22Rv1 (cell line): ENCODE measurements at regions not wholly inside any gene's neighbourhood (a gene's known extent, or its start where the extent isn't known, plus 50 kb on each side); places are given as distances from the start of the nearest gene placed in this dataset.

Experiments
- H3K27ac ChIP-seq: fragments of 450-650 bp; 2 replicates; pipeline ENCODE4 v1.5.1; 2017
- ZFX ChIP-seq: fragments of 450-650 bp; IDR thresholded peaks from 2 replicates; pipeline ENCODE4 v1.6.1; 2017; ENCODE audit warnings: antibody characterized with exemption, borderline replicate concordance
- TF ChIP-seq, protein P1 (sequence below): fragments of 450-650 bp; IDR thresholded peaks from 2 replicates; pipeline ENCODE4 v1.5.1; 2017; ENCODE audit warnings: mild to moderate bottlenecking

DNA sequence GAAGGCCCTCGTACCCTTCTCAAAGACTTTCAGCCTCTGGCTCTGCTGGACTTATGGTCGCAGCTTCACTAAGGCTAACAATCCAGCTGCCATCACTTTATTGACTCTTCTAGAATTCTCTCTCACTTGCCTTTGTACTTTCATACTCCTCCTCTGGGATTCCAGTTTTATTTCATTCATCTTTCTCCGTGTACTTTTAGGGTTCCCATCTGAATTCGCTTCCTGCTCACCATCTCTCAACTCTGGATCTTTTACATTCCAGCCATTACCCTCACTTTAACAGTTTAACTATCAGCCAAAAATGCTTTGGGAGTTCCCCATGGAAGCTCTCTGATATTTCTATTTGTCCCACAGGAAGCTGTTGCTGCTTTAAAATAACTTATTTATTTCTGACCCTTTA lies 149.3 kb upstream of the KL start:
- H3K27ac ChIP-seq, result no peak overlapping the region
- no peak for TF ChIP-seq ZFX
- TF ChIP-seq, protein P1, sequence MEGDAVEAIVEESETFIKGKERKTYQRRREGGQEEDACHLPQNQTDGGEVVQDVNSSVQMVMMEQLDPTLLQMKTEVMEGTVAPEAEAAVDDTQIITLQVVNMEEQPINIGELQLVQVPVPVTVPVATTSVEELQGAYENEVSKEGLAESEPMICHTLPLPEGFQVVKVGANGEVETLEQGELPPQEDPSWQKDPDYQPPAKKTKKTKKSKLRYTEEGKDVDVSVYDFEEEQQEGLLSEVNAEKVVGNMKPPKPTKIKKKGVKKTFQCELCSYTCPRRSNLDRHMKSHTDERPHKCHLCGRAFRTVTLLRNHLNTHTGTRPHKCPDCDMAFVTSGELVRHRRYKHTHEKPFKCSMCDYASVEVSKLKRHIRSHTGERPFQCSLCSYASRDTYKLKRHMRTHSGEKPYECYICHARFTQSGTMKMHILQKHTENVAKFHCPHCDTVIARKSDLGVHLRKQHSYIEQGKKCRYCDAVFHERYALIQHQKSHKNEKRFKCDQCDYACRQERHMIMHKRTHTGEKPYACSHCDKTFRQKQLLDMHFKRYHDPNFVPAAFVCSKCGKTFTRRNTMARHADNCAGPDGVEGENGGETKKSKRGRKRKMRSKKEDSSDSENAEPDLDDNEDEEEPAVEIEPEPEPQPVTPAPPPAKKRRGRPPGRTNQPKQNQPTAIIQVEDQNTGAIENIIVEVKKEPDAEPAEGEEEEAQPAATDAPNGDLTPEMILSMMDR, result no peak

DNA sequence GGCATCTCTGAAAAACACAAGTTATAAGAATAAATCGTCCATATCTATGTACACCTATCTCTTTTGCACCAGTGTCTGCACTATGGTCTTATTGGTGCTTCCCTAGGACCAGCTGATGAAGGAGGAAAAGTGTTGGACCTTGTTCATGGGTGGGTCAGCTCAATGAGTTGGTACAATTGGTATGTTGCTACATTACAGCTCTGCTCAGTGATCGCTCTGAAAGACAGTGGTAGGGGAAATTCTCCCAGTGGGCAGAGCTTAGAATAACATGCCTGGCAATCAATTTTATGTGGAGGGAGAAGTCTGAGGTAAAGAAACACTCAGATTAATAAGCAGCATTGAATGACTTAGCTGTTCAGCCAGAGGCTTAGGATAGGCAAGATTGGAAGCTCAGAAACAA lies 138.7 kb upstream of the KL start:
- no peak overlapping the region for H3K27ac ChIP-seq
- TF ChIP-seq ZFX, result no peak
- TF ChIP-seq, protein P1, result no peak

- TF ChIP-seq, protein P1, result no peak
- TF ChIP-seq ZFX, result no peak
- no peak overlapping the region for H3K27ac ChIP-seq
Observed at GRCh38 chr13:32878163-32878562, 138.1 kb upstream of the KL start.

DNA sequence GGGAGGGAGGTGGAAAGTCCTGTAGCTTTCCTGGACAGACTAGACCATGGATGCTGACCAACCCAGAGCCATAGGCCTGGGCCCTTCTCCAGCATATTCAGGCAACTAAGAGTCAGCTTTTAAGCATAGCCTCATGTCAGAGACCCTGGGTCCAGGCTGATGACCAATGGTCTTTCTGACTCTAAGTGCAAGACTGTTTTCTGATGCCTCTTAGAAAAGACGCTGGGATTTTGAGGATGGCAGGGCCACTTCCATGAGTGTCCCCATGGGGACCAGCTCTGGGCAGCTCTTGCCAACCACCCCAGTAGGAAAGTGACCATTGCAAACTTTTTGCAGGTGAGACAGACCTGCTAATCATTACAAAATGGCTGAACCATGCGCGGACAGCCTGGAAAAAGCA lies 135.6 kb upstream of the KL start:
- TF ChIP-seq, protein P1, result no peak
- TF ChIP-seq ZFX, result no peak
- no peak overlapping the region for H3K27ac ChIP-seq

- TF ChIP-seq ZFX, result no peak
- TF ChIP-seq, protein P1, result no peak
- no peak overlapping the region for H3K27ac ChIP-seq
Observed at GRCh38 chr13:32881074-32881776, 135.0 kb upstream of the KL start.

DNA sequence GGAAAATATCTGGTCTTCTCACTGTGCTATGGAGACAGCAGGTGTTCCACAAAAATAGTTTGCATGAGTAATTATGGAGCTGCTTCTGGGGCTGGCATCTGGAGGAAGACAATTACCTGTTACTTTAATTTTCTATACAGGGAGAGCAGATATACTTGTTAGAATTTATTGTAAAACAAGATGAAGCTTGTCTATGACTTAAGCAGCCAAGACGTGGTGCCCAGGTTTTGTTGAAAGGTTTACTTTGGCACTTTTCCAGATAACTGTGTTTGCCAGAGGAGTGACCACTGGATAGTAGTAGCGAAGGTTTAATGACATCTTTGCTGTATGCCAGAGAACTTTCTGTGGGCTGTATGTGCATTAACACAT lies 134.5 kb upstream of the KL start:
- no peak overlapping the region for H3K27ac ChIP-seq

DNA sequence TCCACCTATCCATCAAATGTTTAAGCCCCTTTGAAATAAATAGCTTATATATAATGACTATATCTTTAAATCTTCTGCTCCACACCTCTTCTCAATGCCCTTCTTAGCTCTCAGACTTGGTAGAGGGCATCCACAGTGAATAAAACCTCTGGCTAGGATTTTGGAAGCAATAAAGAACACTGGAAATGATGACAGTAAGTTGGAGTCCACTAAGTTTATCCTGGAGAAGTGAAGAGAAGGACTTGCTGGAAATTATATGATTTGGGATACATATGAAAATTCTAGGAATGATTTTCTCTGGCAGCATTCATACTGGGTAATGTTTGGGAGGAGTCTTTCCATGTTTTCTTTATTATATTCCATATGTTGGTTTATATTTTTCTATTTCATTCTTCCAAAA lies 133.5 kb upstream of the KL start:
- H3K27ac ChIP-seq, result no peak overlapping the region
- TF ChIP-seq ZFX, result no peak
- TF ChIP-seq, protein P1, result no peak

More for the DNA sequence above, 134.5 kb upstream of the KL start:
- TF ChIP-seq, protein P1, result no peak
- TF ChIP-seq ZFX, result no peak
